T-helper 2 cell treated with Interferon-gamma antibody and Interleukin-4, amounts not matched to agents 100 ng/mL and 5 ng/mL, for 36 hours (primary cell): ENCODE measurements at regions not wholly inside any gene's neighbourhood (a gene's known extent, or its start where the extent isn't known, plus 50 kb on each side); places are given as distances from the start of the nearest gene placed in this dataset.

Source experiments
- intact Hi-C: fragments of 100-400 bp; cut with micrococcal nuclease; formaldehyde crosslinking; loops from one replicate; pipeline ENCODE4 v1.15.1; 2023

- intact Hi-C loops = no loop called here
Observed at GRCh38 chr16:86104537-86105048, 205.6 kb downstream of the IRF8 start.

GRCh38 chr16:86107215-86107825, 208.4 kb downstream of the IRF8 start:
- intact Hi-C loops = no loop called here

- intact Hi-C loops = no loop called here
Observed at GRCh38 chr16:86108062-86108461, 209.1 kb downstream of the IRF8 start.

- intact Hi-C loops = no loop called here
Observed at GRCh38 chr16:86110134-86110533, 211.2 kb downstream of the IRF8 start.

- intact Hi-C loops = no loop called here
Observed at GRCh38 chr16:86110726-86111125, 211.8 kb downstream of the IRF8 start.

- intact Hi-C loops = no loop called here
Observed at GRCh38 chr16:86112178-86112577, 213.2 kb downstream of the IRF8 start.

- intact Hi-C loops = no loop called here
Observed at GRCh38 chr16:86117235-86117634, 218.3 kb downstream of the IRF8 start.

GRCh38 chr16:86117756-86118155, 218.8 kb downstream of the IRF8 start:
- intact Hi-C loops = no loop called here

- intact Hi-C loops = no loop called here
Observed at GRCh38 chr16:86118467-86119307, 219.7 kb downstream of the IRF8 start.

- intact Hi-C loops = no loop called here
Observed at GRCh38 chr16:86120201-86121192, 221.5 kb downstream of the IRF8 start.

- intact Hi-C loops = no loop called here
Observed at GRCh38 chr16:86121374-86122010, 222.5 kb downstream of the IRF8 start.

GRCh38 chr16:86122681-86123342, 223.8 kb downstream of the IRF8 start:
- intact Hi-C loops = no loop called here

GRCh38 chr16:86124321-86124720, 225.4 kb downstream of the IRF8 start:
- intact Hi-C loops = no loop called here

GRCh38 chr16:86126891-86127290, 227.9 kb downstream of the IRF8 start:
- intact Hi-C loops = no loop called here

- intact Hi-C loops = no loop called here
Observed at GRCh38 chr16:86127366-86127765, 228.4 kb downstream of the IRF8 start.

GRCh38 chr16:86128246-86128645, 229.3 kb downstream of the IRF8 start:
- intact Hi-C loops = no loop called here

- intact Hi-C loops = no loop called here
Observed at GRCh38 chr16:86129541-86129940, 230.6 kb downstream of the IRF8 start.

GRCh38 chr16:86133377-86133776, 234.4 kb downstream of the IRF8 start:
- intact Hi-C loops = no loop called here

- intact Hi-C loops = no loop called here
Observed at GRCh38 chr16:86133847-86134375, 234.9 kb downstream of the IRF8 start.

- intact Hi-C loops = no loop called here
Observed at GRCh38 chr16:86134802-86135461, 236.0 kb downstream of the IRF8 start.
